K562 (cell line): ENCODE measurements at regions not wholly inside any gene's neighbourhood (a gene's known extent, or its start where the extent isn't known, plus 50 kb on each side); places are given as distances from the start of the nearest gene placed in this dataset.

ENCODE experiments used
- ETV1 ChIP-seq: fragments of 450-650 bp; conservative IDR thresholded peaks from 2 replicates; pipeline ENCODE4 v1.6.1; 2016; ENCODE audit warnings: missing genetic modification characterization, control low read depth, low read depth, missing compliant biosample characterization
- JUN ChIP-seq, 2 experiments: sonication (generic) in 1 of 2; formaldehyde crosslinking in 1 of 2; IDR thresholded peaks; 2 replicates each; pipeline versions ENCODE4 v1.6.1 to v1.8.0; 2012 to 2022; ENCODE audit warnings: borderline replicate concordance in 2 of 2, mild to moderate bottlenecking in 2 of 2, improper control_type of control experiment in 1 of 2, low read depth in 1 of 2, low read length in 1 of 2, missing genetic modification reagents in 1 of 2
- PRMT5 ChIP-seq: sonication (generic); formaldehyde crosslinking; IDR thresholded peaks from 2 replicates; pipeline ENCODE4 v1.5.0; 2020; ENCODE audit warnings: missing genetic modification reagents
- RBM14 ChIP-seq: fragments of 200-400 bp; formaldehyde crosslinking; IDR thresholded peaks from 2 replicates; pipeline ENCODE4 v1.6.1; 2018; ENCODE audit warnings: low read depth, mild to moderate bottlenecking, low read length, moderate library complexity, borderline replicate concordance; ENCODE audit not compliant: insufficient read depth
- TAF7 ChIP-seq: fragments of 450-650 bp; IDR thresholded peaks from 2 replicates; pipeline ENCODE4 v1.6.1; 2016; ENCODE audit warnings: missing genetic modification characterization, missing compliant biosample characterization
- ZNF311 ChIP-seq: fragments of 250-450 bp; sonication (Bioruptor Pico); IDR thresholded peaks from 2 replicates; pipeline ENCODE4 v1.4.0; 2020; ENCODE audit warnings: mild to moderate bottlenecking, moderate library complexity
- TF ChIP-seq, protein P1 (sequence below): fragments of 450-650 bp; IDR thresholded peaks from 2 replicates; pipeline ENCODE4 v1.6.1; 2016; ENCODE audit warnings: mild to moderate bottlenecking, moderate library complexity

DNA sequence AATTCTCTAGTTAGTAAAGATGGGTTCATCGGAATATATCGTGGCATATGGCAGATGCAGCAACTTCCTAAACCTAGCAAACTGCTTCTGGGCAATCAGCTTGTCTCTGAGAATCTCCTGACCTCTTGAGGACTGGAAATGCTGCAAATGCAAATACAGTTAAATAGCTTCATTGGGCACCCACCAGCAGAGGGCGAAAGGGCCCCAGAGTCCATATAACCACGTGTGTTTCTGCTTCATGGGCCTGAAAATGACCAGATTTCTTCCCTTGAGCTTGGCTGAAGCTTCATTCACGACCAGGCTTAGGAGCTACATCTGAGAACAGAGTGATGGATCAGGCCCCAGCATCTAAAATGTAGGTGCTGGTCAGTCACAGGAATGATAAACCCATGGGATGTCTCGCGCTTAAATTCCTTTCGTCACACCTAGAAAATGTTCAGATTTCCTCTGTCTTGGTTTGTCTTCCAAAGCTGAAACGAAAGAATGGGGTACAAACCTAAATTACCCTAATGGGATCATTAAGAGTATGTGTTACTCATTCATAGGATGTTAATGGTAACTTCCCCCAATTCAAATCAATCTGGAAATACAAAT lies 1482.5 kb upstream of the TMEM132C start (continued):
- TF ChIP-seq, protein P1, sequence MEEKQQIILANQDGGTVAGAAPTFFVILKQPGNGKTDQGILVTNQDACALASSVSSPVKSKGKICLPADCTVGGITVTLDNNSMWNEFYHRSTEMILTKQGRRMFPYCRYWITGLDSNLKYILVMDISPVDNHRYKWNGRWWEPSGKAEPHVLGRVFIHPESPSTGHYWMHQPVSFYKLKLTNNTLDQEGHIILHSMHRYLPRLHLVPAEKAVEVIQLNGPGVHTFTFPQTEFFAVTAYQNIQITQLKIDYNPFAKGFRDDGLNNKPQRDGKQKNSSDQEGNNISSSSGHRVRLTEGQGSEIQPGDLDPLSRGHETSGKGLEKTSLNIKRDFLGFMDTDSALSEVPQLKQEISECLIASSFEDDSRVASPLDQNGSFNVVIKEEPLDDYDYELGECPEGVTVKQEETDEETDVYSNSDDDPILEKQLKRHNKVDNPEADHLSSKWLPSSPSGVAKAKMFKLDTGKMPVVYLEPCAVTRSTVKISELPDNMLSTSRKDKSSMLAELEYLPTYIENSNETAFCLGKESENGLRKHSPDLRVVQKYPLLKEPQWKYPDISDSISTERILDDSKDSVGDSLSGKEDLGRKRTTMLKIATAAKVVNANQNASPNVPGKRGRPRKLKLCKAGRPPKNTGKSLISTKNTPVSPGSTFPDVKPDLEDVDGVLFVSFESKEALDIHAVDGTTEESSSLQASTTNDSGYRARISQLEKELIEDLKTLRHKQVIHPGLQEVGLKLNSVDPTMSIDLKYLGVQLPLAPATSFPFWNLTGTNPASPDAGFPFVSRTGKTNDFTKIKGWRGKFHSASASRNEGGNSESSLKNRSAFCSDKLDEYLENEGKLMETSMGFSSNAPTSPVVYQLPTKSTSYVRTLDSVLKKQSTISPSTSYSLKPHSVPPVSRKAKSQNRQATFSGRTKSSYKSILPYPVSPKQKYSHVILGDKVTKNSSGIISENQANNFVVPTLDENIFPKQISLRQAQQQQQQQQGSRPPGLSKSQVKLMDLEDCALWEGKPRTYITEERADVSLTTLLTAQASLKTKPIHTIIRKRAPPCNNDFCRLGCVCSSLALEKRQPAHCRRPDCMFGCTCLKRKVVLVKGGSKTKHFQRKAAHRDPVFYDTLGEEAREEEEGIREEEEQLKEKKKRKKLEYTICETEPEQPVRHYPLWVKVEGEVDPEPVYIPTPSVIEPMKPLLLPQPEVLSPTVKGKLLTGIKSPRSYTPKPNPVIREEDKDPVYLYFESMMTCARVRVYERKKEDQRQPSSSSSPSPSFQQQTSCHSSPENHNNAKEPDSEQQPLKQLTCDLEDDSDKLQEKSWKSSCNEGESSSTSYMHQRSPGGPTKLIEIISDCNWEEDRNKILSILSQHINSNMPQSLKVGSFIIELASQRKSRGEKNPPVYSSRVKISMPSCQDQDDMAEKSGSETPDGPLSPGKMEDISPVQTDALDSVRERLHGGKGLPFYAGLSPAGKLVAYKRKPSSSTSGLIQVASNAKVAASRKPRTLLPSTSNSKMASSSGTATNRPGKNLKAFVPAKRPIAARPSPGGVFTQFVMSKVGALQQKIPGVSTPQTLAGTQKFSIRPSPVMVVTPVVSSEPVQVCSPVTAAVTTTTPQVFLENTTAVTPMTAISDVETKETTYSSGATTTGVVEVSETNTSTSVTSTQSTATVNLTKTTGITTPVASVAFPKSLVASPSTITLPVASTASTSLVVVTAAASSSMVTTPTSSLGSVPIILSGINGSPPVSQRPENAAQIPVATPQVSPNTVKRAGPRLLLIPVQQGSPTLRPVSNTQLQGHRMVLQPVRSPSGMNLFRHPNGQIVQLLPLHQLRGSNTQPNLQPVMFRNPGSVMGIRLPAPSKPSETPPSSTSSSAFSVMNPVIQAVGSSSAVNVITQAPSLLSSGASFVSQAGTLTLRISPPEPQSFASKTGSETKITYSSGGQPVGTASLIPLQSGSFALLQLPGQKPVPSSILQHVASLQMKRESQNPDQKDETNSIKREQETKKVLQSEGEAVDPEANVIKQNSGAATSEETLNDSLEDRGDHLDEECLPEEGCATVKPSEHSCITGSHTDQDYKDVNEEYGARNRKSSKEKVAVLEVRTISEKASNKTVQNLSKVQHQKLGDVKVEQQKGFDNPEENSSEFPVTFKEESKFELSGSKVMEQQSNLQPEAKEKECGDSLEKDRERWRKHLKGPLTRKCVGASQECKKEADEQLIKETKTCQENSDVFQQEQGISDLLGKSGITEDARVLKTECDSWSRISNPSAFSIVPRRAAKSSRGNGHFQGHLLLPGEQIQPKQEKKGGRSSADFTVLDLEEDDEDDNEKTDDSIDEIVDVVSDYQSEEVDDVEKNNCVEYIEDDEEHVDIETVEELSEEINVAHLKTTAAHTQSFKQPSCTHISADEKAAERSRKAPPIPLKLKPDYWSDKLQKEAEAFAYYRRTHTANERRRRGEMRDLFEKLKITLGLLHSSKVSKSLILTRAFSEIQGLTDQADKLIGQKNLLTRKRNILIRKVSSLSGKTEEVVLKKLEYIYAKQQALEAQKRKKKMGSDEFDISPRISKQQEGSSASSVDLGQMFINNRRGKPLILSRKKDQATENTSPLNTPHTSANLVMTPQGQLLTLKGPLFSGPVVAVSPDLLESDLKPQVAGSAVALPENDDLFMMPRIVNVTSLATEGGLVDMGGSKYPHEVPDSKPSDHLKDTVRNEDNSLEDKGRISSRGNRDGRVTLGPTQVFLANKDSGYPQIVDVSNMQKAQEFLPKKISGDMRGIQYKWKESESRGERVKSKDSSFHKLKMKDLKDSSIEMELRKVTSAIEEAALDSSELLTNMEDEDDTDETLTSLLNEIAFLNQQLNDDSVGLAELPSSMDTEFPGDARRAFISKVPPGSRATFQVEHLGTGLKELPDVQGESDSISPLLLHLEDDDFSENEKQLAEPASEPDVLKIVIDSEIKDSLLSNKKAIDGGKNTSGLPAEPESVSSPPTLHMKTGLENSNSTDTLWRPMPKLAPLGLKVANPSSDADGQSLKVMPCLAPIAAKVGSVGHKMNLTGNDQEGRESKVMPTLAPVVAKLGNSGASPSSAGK: peak; percentile 51
- no peak for TF ChIP-seq RBM14
- no peak for TF ChIP-seq TAF7
- no peak for TF ChIP-seq ZNF311 (CRISPR knock-in tag)
- TF ChIP-seq PRMT5: no peak
- TF ChIP-seq JUN (IDR thresholded peaks at IDR 0.05; ENCODE audit: borderline replicate concordance, low read depth, low read length): no peak
- no peak for TF ChIP-seq JUN (CRISPR knock-in tag; IDR thresholded peaks at IDR 0.05; ENCODE audit: borderline replicate concordance)
- no peak for TF ChIP-seq ETV1
